Vagina (tissue), 2 donors: ENCODE measurements at regions not wholly inside any gene's neighbourhood (a gene's known extent, or its start where the extent isn't known, plus 50 kb on each side); places are given as distances from the start of the nearest gene placed in this dataset.

Experiments
- POLR2A ChIP-seq, 2 donors: fragments of 450-650 bp; IDR thresholded peaks; one replicate each; pipeline ENCODE4 v1.6.1; 2017; ENCODE audit warnings: antibody characterized with exemption in 2 of 2, mild to moderate bottlenecking in 2 of 2, moderate library complexity in 2 of 2
- POLR2AphosphoS5 ChIP-seq, 2 donors: sonication (generic); formaldehyde crosslinking; IDR thresholded peaks; one replicate each; pipeline ENCODE4 v1.9.0; 2017; ENCODE audit warnings: antibody characterized with exemption in 2 of 2, mild to moderate bottlenecking in 2 of 2, low read depth in 1 of 2; ENCODE audit not compliant: insufficient read depth in 1 of 2
- TF ChIP-seq, protein P1 (sequence below), 3 experiments: fragments of 450-650 bp in 2 of 3; fragments of 200-600 bp in 1 of 3; sonication (generic) in 1 of 3; IDR thresholded peaks; one replicate each; pipeline ENCODE4 v1.5.1; 2017 to 2019; ENCODE audit warnings: antibody characterized with exemption in 3 of 3, mild to moderate bottlenecking in 2 of 3, moderate library complexity in 2 of 3

DNA sequence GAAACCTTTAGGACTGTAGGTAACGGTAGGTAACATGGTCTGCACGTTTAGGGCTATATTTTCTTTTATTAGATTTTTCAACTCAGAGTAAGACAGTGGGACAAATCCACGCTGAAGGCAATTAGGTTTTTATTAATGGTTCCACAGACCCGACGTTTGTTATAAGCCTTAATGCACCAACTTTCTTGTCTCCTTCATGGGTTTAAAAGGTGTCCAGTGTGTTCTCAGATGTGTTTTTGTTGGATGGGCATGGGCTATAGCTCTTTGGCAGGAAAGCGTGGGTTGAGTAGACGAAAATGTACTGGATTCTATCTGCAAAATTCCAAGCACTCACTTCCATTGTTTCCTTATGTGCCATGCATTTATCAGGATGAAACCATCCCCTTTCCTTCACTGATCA, 88.0 kb upstream of the SIM2 start:
- TF ChIP-seq, protein P1, sequence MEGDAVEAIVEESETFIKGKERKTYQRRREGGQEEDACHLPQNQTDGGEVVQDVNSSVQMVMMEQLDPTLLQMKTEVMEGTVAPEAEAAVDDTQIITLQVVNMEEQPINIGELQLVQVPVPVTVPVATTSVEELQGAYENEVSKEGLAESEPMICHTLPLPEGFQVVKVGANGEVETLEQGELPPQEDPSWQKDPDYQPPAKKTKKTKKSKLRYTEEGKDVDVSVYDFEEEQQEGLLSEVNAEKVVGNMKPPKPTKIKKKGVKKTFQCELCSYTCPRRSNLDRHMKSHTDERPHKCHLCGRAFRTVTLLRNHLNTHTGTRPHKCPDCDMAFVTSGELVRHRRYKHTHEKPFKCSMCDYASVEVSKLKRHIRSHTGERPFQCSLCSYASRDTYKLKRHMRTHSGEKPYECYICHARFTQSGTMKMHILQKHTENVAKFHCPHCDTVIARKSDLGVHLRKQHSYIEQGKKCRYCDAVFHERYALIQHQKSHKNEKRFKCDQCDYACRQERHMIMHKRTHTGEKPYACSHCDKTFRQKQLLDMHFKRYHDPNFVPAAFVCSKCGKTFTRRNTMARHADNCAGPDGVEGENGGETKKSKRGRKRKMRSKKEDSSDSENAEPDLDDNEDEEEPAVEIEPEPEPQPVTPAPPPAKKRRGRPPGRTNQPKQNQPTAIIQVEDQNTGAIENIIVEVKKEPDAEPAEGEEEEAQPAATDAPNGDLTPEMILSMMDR (IDR thresholded peaks at IDR 0.05): no peak
- no peak for TF ChIP-seq POLR2AphosphoS5 (IDR thresholded peaks at IDR 0.05; ENCODE audit: insufficient read depth in 1 of 2, low read depth in 1 of 2)
- TF ChIP-seq POLR2A (IDR thresholded peaks at IDR 0.05): no peak
